ENCODE measurements at regions not wholly inside any gene's neighbourhood (a gene's known extent, or its start where the extent isn't known, plus 50 kb on each side); places are given as distances from the start of the nearest gene placed in this dataset.

DNA sequence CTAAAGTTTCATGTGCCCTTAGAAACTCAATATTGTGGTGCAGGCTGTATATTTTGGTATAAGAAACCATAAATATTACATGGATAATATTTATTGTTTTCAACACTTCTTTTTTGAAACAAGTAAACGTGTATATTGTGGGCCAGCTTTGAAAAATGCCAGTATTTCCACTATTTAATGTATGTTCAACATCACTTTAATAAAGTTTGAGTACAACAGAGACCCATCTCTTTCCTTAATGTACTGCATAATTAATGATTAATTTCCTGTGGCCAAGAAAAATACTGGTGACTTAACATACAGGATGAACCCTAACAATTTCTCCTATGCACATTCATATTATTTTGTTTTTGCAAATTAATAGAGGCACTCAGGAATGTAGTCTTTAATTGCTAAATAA is 2891.5 kb downstream of the PCDH9 start (continued):
- TF ChIP-seq, protein P1, sequence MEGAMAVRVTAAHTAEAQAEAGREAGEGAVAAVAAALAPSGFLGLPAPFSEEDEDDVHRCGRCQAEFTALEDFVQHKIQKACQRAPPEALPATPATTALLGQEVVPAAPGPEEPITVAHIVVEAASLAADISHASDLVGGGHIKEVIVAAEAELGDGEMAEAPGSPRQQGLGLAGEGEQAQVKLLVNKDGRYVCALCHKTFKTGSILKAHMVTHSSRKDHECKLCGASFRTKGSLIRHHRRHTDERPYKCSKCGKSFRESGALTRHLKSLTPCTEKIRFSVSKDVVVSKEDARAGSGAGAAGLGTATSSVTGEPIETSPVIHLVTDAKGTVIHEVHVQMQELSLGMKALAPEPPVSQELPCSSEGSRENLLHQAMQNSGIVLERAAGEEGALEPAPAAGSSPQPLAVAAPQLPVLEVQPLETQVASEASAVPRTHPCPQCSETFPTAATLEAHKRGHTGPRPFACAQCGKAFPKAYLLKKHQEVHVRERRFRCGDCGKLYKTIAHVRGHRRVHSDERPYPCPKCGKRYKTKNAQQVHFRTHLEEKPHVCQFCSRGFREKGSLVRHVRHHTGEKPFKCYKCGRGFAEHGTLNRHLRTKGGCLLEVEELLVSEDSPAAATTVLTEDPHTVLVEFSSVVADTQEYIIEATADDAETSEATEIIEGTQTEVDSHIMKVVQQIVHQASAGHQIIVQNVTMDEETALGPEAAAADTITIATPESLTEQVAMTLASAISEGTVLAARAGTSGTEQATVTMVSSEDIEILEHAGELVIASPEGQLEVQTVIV (IDR thresholded peaks at IDR 0.05; ENCODE audit: borderline replicate concordance, partially characterized antibody): no peak
- TF ChIP-seq TBL1XR1 (IDR thresholded peaks at IDR 0.05; ENCODE audit: low read depth, low read length) (no peak), HDAC6 (IDR thresholded peaks at IDR 0.05; ENCODE audit: unreplicated experiment) (no peak), BCL11A (IDR thresholded peaks at IDR 0.05; ENCODE audit: low read depth, low read length) (no peak)
- TF ChIP-seq, protein P2, sequence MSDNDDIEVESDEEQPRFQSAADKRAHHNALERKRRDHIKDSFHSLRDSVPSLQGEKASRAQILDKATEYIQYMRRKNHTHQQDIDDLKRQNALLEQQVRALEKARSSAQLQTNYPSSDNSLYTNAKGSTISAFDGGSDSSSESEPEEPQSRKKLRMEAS (IDR thresholded peaks at IDR 0.05; ENCODE audit: low read depth, low read length): no peak
- TF ChIP-seq, protein P3, sequence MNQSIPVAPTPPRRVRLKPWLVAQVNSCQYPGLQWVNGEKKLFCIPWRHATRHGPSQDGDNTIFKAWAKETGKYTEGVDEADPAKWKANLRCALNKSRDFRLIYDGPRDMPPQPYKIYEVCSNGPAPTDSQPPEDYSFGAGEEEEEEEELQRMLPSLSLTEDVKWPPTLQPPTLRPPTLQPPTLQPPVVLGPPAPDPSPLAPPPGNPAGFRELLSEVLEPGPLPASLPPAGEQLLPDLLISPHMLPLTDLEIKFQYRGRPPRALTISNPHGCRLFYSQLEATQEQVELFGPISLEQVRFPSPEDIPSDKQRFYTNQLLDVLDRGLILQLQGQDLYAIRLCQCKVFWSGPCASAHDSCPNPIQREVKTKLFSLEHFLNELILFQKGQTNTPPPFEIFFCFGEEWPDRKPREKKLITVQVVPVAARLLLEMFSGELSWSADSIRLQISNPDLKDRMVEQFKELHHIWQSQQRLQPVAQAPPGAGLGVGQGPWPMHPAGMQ (IDR thresholded peaks at IDR 0.05; ENCODE audit: borderline replicate concordance): no peak
- TF ChIP-seq, protein P4, sequence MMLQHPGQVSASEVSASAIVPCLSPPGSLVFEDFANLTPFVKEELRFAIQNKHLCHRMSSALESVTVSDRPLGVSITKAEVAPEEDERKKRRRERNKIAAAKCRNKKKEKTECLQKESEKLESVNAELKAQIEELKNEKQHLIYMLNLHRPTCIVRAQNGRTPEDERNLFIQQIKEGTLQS (IDR thresholded peaks at IDR 0.05; ENCODE audit: borderline replicate concordance, extremely low read depth, low read depth, low read length): no peak

DNA sequence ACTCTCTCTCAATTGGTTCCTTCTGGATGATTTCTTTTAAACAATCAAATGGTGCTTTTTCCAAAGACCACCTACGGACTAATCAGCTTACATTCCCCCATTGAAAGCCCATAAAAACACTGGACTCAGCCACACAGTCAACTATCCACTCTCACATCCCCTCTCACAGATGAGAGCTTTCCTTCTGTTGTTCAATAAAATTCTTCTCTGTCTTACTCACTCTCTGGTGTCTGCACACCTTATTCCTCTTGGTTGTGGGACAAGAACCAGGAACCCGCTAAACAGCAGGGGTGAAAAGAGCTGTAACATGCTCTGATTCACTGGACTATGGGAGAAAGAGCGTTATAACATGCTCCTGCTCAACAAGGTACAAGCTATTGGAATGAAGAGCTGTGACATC is 2896.2 kb downstream of the PCDH9 start:
- FAIRE-seq: no peak
- Histone ChIP-seq H3K36me3 (ENCODE audit: control insufficient read depth in 2 of 2, insufficient read depth in 2 of 2, low read length in 1 of 2) (no peaks in the 10 kb centered on the region), H3K27me3 (replicated peaks in 1 of 2; ENCODE audit: control insufficient read depth in 2 of 2, insufficient read depth in 2 of 2, low read length in 1 of 2) (no peaks in the 10 kb centered on the region), H3K79me2 (ENCODE audit: control insufficient read depth, insufficient read depth, low read length) (no peaks in the 10 kb centered on the region), H4K20me1 (ENCODE audit: control insufficient read depth, insufficient read depth) (no peaks in the 10 kb centered on the region), H3K4me1 (ENCODE audit: control insufficient read depth, insufficient read depth, low read length) (no peaks in the 10 kb centered on the region), H3K9me3 (replicated peaks; ENCODE audit: control insufficient read depth, insufficient read depth, low read length) (no peaks in the 10 kb centered on the region), H3K9ac (ENCODE audit: control insufficient read depth, insufficient read depth, low read length) (no peak overlapping the region), H2AFZ (ENCODE audit: control insufficient read depth, low read depth, low read length) (no peak overlapping the region), H3K4me2 (ENCODE audit: control insufficient read depth, insufficient read depth) (no peak overlapping the region), H3K4me3 (no peak overlapping the region), H3K27ac (ENCODE audit: control insufficient read depth, insufficient read depth) (no peak overlapping the region)
- WGBS (ENCODE audit: insufficient coverage, insufficient replicate concordance, low lambda C conversion rate, missing lambda C conversion rate): 11% methylated on average over 3 of the region's 3 CpGs
- RAD21 ChIA-PET (ENCODE audit: unreplicated experiment): no interaction called here
- CTCF ChIA-PET: no interaction called here
- no TSS peak for BruUV-seq (replicated peaks)
- POLR2A ChIA-PET: no interaction called here
- intact Hi-C loops (cut with micrococcal nuclease; ENCODE audit: unreplicated experiment) (no loop called here), in situ Hi-C loops (cut with MboI) (no loop called here)
- DNase-seq (ENCODE audit: low read depth, low spot score): no peak
- SMC1A ChIA-PET (ENCODE audit: uncharacterized antibody, unreplicated experiment): no interaction called here
- no peak for ATAC-seq
- TF ChIP-seq CHD2 (IDR thresholded peaks at IDR 0.05; ENCODE audit: borderline replicate concordance, low read depth, low read length): no peak
- no peak for TF ChIP-seq ZSCAN29 (IDR thresholded peaks at IDR 0.05)
- TF ChIP-seq, protein P5, sequence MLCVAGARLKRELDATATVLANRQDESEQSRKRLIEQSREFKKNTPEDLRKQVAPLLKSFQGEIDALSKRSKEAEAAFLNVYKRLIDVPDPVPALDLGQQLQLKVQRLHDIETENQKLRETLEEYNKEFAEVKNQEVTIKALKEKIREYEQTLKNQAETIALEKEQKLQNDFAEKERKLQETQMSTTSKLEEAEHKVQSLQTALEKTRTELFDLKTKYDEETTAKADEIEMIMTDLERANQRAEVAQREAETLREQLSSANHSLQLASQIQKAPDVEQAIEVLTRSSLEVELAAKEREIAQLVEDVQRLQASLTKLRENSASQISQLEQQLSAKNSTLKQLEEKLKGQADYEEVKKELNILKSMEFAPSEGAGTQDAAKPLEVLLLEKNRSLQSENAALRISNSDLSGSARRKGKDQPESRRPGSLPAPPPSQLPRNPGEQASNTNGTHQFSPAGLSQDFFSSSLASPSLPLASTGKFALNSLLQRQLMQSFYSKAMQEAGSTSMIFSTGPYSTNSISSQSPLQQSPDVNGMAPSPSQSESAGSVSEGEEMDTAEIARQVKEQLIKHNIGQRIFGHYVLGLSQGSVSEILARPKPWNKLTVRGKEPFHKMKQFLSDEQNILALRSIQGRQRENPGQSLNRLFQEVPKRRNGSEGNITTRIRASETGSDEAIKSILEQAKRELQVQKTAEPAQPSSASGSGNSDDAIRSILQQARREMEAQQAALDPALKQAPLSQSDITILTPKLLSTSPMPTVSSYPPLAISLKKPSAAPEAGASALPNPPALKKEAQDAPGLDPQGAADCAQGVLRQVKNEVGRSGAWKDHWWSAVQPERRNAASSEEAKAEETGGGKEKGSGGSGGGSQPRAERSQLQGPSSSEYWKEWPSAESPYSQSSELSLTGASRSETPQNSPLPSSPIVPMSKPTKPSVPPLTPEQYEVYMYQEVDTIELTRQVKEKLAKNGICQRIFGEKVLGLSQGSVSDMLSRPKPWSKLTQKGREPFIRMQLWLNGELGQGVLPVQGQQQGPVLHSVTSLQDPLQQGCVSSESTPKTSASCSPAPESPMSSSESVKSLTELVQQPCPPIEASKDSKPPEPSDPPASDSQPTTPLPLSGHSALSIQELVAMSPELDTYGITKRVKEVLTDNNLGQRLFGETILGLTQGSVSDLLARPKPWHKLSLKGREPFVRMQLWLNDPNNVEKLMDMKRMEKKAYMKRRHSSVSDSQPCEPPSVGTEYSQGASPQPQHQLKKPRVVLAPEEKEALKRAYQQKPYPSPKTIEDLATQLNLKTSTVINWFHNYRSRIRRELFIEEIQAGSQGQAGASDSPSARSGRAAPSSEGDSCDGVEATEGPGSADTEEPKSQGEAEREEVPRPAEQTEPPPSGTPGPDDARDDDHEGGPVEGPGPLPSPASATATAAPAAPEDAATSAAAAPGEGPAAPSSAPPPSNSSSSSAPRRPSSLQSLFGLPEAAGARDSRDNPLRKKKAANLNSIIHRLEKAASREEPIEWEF (IDR thresholded peaks at IDR 0.05; ENCODE audit: insufficient replicate concordance, low read depth, low read length): no peak
- no peak for TF ChIP-seq RCOR1 (conservative IDR thresholded peaks at IDR 0.05; ENCODE audit: low read depth, low read length)
- TF ChIP-seq CREM (IDR thresholded peaks at IDR 0.05; ENCODE audit: low read depth): no peak
- TF ChIP-seq RAD21 (IDR thresholded peaks at IDR 0.05; ENCODE audit: insufficient read depth, low read depth, low read length): no peak
- no peak for TF ChIP-seq RAD51 (IDR thresholded peaks at IDR 0.05)
- TF ChIP-seq EED (IDR thresholded peaks at IDR 0.05; ENCODE audit: low read depth): no peak
